ENCODE measurements at regions not wholly inside any gene's neighbourhood (a gene's known extent, or its start where the extent isn't known, plus 50 kb on each side); places are given as distances from the start of the nearest gene placed in this dataset.

- no peak for DNase-seq (ENCODE audit: low spot score)
- no peak for TF ChIP-seq CTCF (IDR thresholded peaks at IDR 0.05; ENCODE audit: extremely low read depth, insufficient read depth, missing control alignments)
- in situ Hi-C loops (cut with MboI; ENCODE audit: low pct_unique_long_range_greater_than_20kb, low sequenced_read_pairs, unreplicated experiment) = no loop called here
These were observed 488.2 kb upstream of the TPK1 start for GRCh38 chr7:145324081-145324480.

GRCh38 chr7:145313551-145313950, 477.7 kb upstream of the TPK1 start:
- no peak for TF ChIP-seq CTCF (IDR thresholded peaks at IDR 0.05; ENCODE audit: extremely low read depth, insufficient read depth, missing control alignments)
- in situ Hi-C loops (cut with MboI; ENCODE audit: low pct_unique_long_range_greater_than_20kb, low sequenced_read_pairs, unreplicated experiment) = no loop called here
- no peak for DNase-seq (ENCODE audit: low spot score)

GRCh38 chr7:145293754-145294153, 457.9 kb upstream of the TPK1 start:
- in situ Hi-C loops (cut with MboI; ENCODE audit: low pct_unique_long_range_greater_than_20kb, low sequenced_read_pairs, unreplicated experiment) = no loop called here

GRCh38 chr7:145293228-145293701, 457.4 kb upstream of the TPK1 start:
- TF ChIP-seq CTCF (IDR thresholded peaks at IDR 0.05; ENCODE audit: extremely low read depth, insufficient read depth, missing control alignments) = no peak
- in situ Hi-C loops (cut with MboI; ENCODE audit: low pct_unique_long_range_greater_than_20kb, low sequenced_read_pairs, unreplicated experiment) = no loop called here
- no peak for DNase-seq (ENCODE audit: low spot score)

More at GRCh38 chr7:145293754-145294153, 457.9 kb upstream of the TPK1 start:
- DNase-seq (ENCODE audit: low spot score) = no peak
- no peak for TF ChIP-seq CTCF (IDR thresholded peaks at IDR 0.05; ENCODE audit: extremely low read depth, insufficient read depth, missing control alignments)

GRCh38 chr7:145289384-145289783, 453.5 kb upstream of the TPK1 start:
- in situ Hi-C loops (cut with MboI; ENCODE audit: low pct_unique_long_range_greater_than_20kb, low sequenced_read_pairs, unreplicated experiment) = no loop called here
- no peak for TF ChIP-seq CTCF (IDR thresholded peaks at IDR 0.05; ENCODE audit: extremely low read depth, insufficient read depth, missing control alignments)
- no peak for DNase-seq (ENCODE audit: low spot score)

GRCh38 chr7:145276118-145276517, 440.3 kb upstream of the TPK1 start:
- no peak for DNase-seq (ENCODE audit: low spot score)
- TF ChIP-seq CTCF (IDR thresholded peaks at IDR 0.05; ENCODE audit: extremely low read depth, insufficient read depth, missing control alignments) = no peak
- in situ Hi-C loops (cut with MboI; ENCODE audit: low pct_unique_long_range_greater_than_20kb, low sequenced_read_pairs, unreplicated experiment) = no loop called here

Measured in GM13977 (cell line).